ENCODE measurements at regions not wholly inside any gene's neighbourhood (a gene's known extent, or its start where the extent isn't known, plus 50 kb on each side); places are given as distances from the start of the nearest gene placed in this dataset.
"Not testable (repeated sequence)": the region's sequence is repeated elsewhere in the genome, so short reads cannot be mapped to it uniquely, and the experiment has no call there.

- DNase-seq (ENCODE audit: low read depth, low spot score): no peak
These were observed 471.0 kb downstream of the ZPLD1 start for GRCh38 chr3:102905811-102906210.

GRCh38 chr3:102906818-102907217, 472.0 kb downstream of the ZPLD1 start:
- no peak for DNase-seq (ENCODE audit: low read depth, low spot score)

GRCh38 chr3:102909904-102910303, 475.1 kb downstream of the ZPLD1 start:
- no peak for DNase-seq (ENCODE audit: low read depth, low spot score)

DNA sequence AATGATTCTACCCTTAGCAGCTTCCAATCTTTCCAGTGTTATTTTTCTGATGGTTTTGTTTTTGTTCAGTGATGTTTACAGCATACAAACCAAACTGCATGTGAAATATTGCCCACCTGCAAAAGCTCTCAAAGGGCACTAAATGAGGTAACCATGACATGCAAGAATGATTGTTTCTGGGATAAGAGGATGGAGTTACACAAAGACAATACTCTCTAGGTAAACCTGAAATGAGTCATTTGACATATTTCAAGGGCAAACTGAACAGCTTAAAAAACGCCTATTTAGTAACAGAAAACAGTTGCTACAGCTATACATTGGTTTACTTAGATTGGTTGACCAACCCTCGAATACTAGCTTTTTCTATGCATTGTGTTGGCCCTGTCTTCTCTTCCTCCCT, 481.7 kb downstream of the ZPLD1 start:
- no peak for DNase-seq (ENCODE audit: low read depth, low spot score)

DNA sequence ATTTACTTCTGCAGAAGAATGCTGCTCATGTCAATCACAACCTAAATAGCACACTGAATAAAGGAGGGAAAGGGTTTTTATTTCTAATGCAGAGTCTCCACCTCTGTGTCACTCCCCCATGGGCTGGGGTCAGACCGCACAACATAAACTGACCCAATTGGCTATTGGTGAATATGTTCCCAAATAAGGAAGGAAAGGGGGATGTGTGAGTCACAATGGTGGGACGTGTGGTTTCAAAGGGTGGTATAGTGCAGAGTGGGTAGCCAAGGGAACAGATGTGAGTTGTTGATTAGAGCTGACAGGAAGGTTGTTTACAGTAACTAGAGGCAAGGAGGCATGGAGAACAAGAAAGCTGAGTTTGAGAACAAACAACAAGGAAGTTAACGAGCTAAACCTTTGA, 491.8 kb downstream of the ZPLD1 start:
- DNase-seq (ENCODE audit: low read depth, low spot score): no peak

- no peak for DNase-seq (ENCODE audit: low read depth, low spot score)
These were observed 498.6 kb downstream of the ZPLD1 start for GRCh38 chr3:102933377-102933776.

DNA sequence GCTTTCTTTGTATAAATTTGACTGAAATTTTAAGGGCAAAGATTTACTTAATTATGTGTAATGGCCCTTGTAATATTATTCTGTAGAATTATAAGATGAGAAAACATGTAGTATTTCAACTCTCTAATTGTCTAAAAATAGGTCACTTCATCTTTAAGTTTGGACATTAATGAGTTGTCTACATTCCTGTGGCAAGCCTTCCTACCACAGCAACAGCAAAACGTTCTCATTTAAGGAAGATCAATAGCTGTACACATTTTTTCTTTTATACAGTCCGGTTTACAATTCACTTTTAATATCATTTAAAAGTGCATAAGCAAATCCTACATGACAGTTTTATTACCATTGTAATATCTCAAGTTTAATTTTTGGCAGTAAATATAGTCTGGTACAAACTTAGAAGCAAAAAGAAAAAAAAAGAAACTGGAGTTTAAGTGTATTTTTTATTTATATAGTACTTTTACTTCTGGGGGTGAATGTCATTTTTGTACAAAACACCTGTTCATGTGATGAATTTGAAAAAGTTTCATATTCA, 501.8 kb downstream of the ZPLD1 start:
- no peak for DNase-seq (ENCODE audit: low read depth, low spot score)

DNA sequence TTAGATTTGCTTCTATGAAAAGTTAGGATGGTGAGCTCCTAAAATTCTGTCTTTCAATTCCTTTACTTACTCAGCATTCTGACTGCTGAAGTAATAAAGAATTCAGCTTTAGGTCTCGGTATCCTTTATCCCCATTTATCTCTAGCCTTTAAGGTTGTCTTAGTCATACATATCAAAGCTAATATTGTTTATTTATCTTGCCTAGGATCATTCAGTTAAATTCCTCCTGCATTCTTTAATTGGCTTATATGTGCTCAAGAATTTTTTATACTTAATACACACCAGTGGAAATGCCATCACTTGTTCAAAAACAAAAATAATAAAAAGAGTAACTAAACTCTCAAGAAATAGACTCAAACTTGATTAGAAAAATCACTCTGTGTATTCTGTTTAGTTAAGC, 507.0 kb downstream of the ZPLD1 start:
- no peak for DNase-seq (ENCODE audit: low read depth, low spot score)

- DNase-seq (ENCODE audit: low read depth, low spot score): not testable (repeated sequence)
These were observed 511.6 kb downstream of the ZPLD1 start for GRCh38 chr3:102946445-102946844.

DNA sequence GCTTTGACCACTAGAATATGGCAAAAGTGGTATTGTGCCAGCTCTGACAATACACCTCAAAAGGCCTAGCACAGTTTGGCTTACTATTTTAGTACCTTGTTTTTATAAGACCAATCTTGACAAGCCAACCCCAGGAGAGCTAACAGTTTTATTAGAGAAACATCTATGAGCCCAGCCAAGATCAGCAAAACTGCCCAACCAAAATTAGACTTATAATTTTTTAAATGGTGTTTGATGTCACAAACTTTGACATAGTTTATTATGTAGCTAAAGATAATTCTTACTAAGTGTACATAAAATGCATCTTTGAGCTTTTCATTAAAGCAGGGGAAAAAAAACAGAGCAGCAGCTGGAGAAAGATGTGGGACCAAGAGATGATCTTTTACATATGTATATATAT, 537.5 kb downstream of the ZPLD1 start:
- no peak for DNase-seq (ENCODE audit: low read depth, low spot score)

DNA sequence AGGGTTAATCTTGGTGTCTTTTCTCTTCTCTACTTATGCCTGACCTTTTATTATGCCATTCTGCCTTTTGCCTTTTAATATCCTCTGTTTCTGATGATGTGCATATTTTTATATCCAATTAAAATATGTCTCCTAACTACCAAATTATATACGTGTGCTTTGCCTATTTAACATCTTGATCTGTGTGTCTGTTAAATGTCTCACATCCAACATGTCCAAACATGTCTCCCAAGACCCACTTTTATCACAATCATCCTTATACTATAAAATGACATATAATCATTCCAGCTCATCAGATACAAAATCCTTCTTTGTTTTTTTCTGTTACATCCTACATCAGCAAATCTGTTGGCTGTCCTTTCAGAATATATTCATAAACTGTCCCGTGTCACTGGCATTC, 539.5 kb downstream of the ZPLD1 start:
- DNase-seq (ENCODE audit: low read depth, low spot score): no peak

DNA sequence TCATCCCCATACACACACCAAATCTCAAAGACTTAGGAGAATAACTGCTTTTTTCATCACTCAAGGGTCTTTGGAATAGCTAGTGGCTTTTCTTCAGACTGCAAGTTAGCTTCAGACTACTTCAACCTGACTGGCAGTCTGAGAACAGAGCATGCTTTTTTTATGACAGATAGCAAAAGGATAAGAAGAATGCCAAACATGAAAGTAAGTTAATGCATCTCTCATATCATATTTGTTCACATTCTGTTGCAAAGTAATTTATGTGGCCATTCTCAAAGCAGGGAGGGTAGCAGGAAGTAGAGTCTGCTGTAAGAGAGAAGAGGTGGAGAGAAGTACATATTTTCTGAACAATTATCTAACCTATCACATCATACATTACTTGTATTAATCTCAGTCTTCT, 544.4 kb downstream of the ZPLD1 start:
- DNase-seq (ENCODE audit: low read depth, low spot score): no peak

DNA sequence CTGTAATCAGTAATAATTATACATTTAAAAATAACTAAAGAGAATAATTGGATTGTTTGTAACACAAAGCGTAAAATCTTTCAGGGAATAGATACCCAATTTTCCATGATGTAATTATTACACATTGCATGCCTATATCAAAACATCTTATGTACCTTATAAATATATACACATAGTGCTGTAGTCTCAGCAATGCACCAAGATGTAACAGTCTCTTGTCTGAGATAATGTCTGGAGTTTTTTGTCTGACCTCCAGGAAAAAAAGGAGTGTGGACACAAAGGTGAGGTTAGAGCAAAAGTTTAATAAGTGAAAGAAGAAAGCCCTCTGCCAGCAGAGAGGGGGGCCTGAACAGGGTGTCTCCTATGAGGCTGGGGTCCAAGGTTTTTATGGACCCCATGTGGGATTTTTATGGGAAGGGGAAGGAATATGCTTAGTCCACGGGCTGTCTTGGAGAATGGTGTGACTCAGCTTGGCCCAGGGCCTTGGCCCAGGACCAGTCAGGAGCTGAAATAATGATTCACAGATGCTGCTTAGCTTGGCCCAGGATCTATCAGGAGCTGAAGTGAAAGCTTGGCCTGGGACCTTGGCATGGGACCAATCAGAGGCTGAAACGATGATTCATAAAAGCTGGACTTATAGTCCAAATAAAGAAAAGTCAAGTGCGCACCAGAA, 545.0 kb downstream of the ZPLD1 start:
- DNase-seq (ENCODE audit: low read depth, low spot score): peak; percentile 99

- DNase-seq (ENCODE audit: low read depth, low spot score): no peak
These were observed 545.5 kb downstream of the ZPLD1 start for GRCh38 chr3:102980355-102980696.

DNA sequence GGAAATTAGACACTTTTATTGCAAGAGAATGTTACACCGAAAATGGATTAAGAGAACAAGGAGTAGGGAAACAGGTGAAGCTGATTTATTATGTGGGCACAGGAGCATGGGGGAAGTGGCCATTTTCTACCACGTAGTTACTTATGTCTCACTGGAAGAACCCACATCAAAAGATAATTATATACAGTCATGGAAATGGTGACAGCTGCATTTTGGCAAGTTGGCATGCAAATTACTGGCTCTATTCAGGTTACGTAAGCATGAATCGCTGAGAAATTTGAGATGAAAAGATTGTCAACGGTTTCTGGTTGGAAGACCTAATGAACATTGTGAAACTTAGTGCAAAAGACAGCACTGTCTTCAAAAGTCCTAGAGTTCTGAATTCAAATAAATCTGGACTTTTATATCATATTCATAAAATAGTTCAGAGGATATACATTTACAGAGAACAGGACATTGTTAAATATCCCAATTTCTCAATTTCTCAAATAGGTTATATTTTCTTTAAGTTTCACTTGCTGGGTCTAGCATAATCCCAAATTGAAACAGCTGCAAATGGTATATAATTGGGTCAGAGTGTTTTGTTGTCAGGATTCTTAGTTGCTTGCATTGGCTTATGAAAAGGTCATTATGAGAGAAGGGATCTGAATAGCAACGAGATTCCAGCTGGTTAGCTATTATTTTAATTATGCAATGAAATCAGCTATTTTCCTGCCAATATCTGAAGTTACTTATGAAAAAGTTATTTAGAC, 567.8 kb downstream of the ZPLD1 start:
- no peak for DNase-seq (ENCODE audit: low read depth, low spot score)

DNA sequence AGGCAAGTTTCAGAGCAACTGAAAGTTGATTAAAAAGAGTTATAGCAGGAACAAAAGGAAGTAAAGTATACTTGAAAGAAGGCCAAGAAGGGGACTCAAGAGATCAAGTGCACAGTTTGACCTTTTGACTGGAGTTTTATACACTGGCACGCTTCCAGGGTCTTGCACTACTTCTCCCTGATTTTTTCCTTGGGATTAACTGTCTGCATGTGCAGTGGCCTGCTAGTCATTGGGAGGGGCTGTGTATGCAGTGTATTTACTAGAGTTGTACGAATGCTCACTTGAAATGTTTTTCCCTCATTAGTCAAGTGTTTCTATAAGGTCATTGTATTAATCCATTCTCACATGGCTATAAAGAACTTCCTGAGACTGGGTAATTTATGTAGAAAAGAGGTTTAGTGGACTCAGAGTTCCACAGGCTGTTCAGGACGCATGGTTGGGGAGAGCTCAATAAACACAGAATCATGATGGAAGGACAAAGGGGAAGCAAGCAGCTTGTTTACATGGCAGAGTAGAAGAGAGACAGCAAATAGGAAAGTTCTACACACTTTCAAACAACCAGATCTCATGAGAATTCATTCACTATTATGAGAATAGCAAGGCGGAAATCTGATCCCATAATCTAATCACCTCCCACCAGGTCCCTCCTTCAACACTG, 571.8 kb downstream of the ZPLD1 start:
- DNase-seq (ENCODE audit: low read depth, low spot score): no peak

- no peak for DNase-seq (ENCODE audit: low read depth, low spot score)
These were observed 574.8 kb downstream of the ZPLD1 start for GRCh38 chr3:103009609-103010008.

- DNase-seq (ENCODE audit: low read depth, low spot score): no peak
These were observed 591.1 kb downstream of the ZPLD1 start for GRCh38 chr3:103025880-103026279.

DNA sequence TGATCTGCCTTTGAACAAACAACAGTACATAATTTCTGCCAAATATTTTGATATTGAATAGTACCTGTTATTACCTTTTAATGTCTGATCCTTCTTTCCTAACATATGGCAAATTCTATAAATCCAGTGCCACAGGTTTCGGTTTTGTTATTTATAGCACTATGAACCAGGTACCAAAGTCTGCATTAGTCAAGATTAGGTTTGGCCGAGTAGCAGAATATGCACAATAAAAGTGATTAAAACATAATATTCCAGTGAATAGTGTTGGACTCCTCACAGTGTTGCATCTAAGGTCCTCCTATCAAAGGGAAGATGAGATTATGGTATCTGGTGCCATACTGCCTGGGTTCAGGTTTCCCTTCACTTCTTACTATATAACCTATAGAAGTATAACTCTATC, 599.0 kb downstream of the ZPLD1 start:
- DNase-seq (ENCODE audit: low read depth, low spot score): no peak

GRCh38 chr3:103047640-103048039, 612.8 kb downstream of the ZPLD1 start:
- DNase-seq (ENCODE audit: low read depth, low spot score): no peak

DNA sequence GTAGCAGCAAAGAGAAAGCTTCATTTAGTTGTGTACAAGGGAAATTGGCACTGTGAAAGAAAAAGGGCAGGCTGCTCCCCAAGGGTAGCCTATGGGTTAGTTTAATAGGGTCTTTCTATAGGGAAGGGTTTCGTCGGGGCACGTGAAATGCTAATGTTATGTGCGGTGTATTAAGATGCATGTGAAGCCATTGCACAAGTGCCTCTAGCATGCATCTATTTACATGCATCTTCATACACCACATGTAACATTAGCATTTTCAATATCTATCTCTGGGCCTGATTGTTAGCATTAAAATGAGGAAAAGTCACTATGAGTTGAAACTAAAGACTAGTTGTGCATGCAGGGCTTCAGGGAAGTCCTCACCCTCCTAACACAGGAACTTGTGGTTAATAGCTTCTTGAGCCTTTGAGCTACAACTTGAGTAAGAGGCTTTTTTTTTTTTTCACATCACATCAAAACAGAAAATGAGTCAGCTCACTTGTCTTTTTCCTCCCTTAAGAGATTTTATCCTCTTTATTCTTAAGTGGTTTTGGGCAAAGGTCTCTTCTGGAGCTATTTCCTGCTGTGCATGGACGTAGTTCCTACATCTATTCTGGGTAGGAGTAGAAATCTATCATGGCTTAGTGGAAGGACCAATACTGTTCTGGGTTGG, 613.4 kb downstream of the ZPLD1 start:
- DNase-seq (ENCODE audit: low read depth, low spot score): peak; percentile 26

DNA sequence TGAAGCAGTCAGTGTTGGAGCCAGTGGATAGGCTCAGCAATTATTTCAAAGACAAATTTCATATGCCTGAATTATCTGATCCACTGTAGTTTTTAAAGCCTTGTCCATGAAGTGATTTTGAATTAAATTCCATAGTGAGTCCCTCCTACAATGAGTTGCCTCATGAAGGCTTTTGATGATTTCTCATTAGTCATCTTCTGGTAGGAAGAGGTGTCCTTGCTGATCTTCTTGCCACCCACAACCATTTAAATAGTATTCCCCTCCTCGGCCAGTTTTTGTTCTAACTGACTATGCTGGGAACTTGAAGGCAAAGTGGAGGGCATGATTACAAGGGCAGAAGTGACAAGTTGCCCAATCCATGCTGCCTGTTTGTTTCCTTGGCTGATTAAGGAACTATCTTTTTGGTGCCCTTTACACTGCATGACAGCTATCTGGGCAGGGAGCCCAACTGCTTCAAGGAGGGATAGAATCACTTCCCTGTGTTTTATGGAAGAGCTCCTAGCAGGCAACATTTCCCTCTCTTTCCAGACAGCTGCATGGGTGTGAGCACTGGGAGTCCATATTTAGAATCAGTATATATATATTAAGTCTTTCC, 617.5 kb downstream of the ZPLD1 start:
- DNase-seq (ENCODE audit: low read depth, low spot score): no peak

Data from smooth muscle cell of the brain vasculature (primary cell).